Lower leg skin (tissue), 4 donors: ENCODE measurements at regions not wholly inside any gene's neighbourhood (a gene's known extent, or its start where the extent isn't known, plus 50 kb on each side); places are given as distances from the start of the nearest gene placed in this dataset.

Experiments
- DNase-seq, 2 donors: peaks; one replicate each; pipeline ENCODE4 v3.0.0-alpha.2; 2019; ENCODE audit warnings: low spot score in 2 of 2
- H3K4me3 ChIP-seq: fragments of 200-600 bp; sonication (generic); 2 replicates; pipeline ENCODE4 v1.5.1; 2017; ENCODE audit warnings: mild to moderate bottlenecking, low read depth; ENCODE audit not compliant: poor library complexity, severe bottlenecking
- CTCF ChIP-seq, 3 donors: fragments of 450-650 bp; IDR thresholded peaks; one replicate each; pipeline ENCODE4 v1.5.1; 2016; ENCODE audit warnings: antibody characterized with exemption in 3 of 3, mild to moderate bottlenecking in 3 of 3, moderate library complexity in 2 of 3
- POLR2A ChIP-seq, 2 donors: fragments of 450-650 bp; IDR thresholded peaks; one replicate each; pipeline ENCODE4 v1.6.1; 2016 to 2017; ENCODE audit warnings: antibody characterized with exemption in 2 of 2, mild to moderate bottlenecking in 1 of 2, moderate library complexity in 1 of 2
- WGBS, 2 donors: methylation state at CpG; one replicate each; pipeline ENCODE4 v1.1.5; 2018; 5-methylcytosine and 5-hydroxymethylcytosine counted together
- intact Hi-C: fragments of 100-400 bp; cut with DNase I; formaldehyde crosslinking; loops from one replicate; pipeline ENCODE4 v1.15.0; 2023; ENCODE audit warnings: low total_unique reads

GRCh38 chr6:163814494-163815364 lies 400.2 kb downstream of the QKI start:
- intact Hi-C loops: no loop called here
- WGBS, 2 donors: 64 to 65% methylated on average over 17 of the region's 17 CpGs

GRCh38 chr6:163813979-163814493 lies 399.5 kb downstream of the QKI start:
- peak in 1 of 2 donors; percentile 8 for DNase-seq
- H3K4me3 ChIP-seq: no peak overlapping the region
- intact Hi-C loops: no loop called here
- 62% methylated on average over 3 of the region's 3 CpGs for WGBS, 2 donors
- TF ChIP-seq CTCF (IDR thresholded peaks at IDR 0.05) (no peak), POLR2A (IDR thresholded peaks at IDR 0.05) (no peak)

More at GRCh38 chr6:163814494-163815364, 400.2 kb downstream of the QKI start:
- TF ChIP-seq POLR2A (IDR thresholded peaks at IDR 0.05) (no peak), CTCF (IDR thresholded peaks at IDR 0.05) (no peak)
- no peak overlapping the region for H3K4me3 ChIP-seq
- peak in 1 of 2 donors; percentile 81 for DNase-seq

- 90 to 100% methylated on average over 1 of the region's 1 CpG for WGBS, 2 donors
Measured at GRCh38 chr6:163811317-163811716, 396.8 kb downstream of the QKI start.

GRCh38 chr6:163809364-163809763 lies 394.8 kb downstream of the QKI start:
- intact Hi-C loops: no loop called here
- no peak overlapping the region for H3K4me3 ChIP-seq
- TF ChIP-seq CTCF (IDR thresholded peaks at IDR 0.05) (no peak), POLR2A (IDR thresholded peaks at IDR 0.05) (no peak)
- 94 to 96% methylated on average over 8 of the region's 8 CpGs for WGBS, 2 donors
- DNase-seq: peak in 1 of 2 donors; percentile 18

More at GRCh38 chr6:163811317-163811716, 396.8 kb downstream of the QKI start:
- intact Hi-C loops: no loop called here
- TF ChIP-seq CTCF (IDR thresholded peaks at IDR 0.05): no peak
- TF ChIP-seq POLR2A (IDR thresholded peaks at IDR 0.05): no peak
- H3K4me3 ChIP-seq: no peak overlapping the region
- DNase-seq: no peak

- intact Hi-C loops: no loop called here
- 91 to 94% methylated on average over 5 of the region's 5 CpGs for WGBS, 2 donors
- no peak overlapping the region for H3K4me3 ChIP-seq
- peak in 1 of 2 donors; percentile 8 for DNase-seq
- TF ChIP-seq POLR2A (IDR thresholded peaks at IDR 0.05): no peak
Measured at GRCh38 chr6:163808871-163809270, 394.4 kb downstream of the QKI start.

- 96% methylated on average over 6 of the region's 6 CpGs for WGBS, 2 donors
- DNase-seq: peak in 1 of 2 donors; percentile 28
Measured at GRCh38 chr6:163808231-163808630, 393.7 kb downstream of the QKI start.

More at GRCh38 chr6:163808231-163808630, 393.7 kb downstream of the QKI start:
- no peak overlapping the region for H3K4me3 ChIP-seq
- intact Hi-C loops: no loop called here
- no peak for TF ChIP-seq CTCF (IDR thresholded peaks at IDR 0.05)
- no peak for TF ChIP-seq POLR2A (IDR thresholded peaks at IDR 0.05)
